Hepatocyte (in vitro differentiated cells): ENCODE measurements at regions not wholly inside any gene's neighbourhood (a gene's known extent, or its start where the extent isn't known, plus 50 kb on each side); places are given as distances from the start of the nearest gene placed in this dataset.

Experiments
- EZH2 ChIP-seq: fragments of 200-600 bp; sonication (generic); IDR thresholded peaks from 2 replicates; pipeline ENCODE4 v1.6.1; 2016; ENCODE audit warnings: antibody characterized with exemption, mild to moderate bottlenecking, borderline replicate concordance
- EZH2phosphoT487 ChIP-seq: fragments of 200-600 bp; sonication (generic); IDR thresholded peaks from one replicate; pipeline ENCODE4 v1.6.1; 2018; ENCODE audit warnings: antibody characterized with exemption, mild to moderate bottlenecking, low read depth, moderate library complexity; ENCODE audit not compliant: unreplicated experiment, severe bottlenecking
- TF ChIP-seq, protein P1 (sequence below): fragments of 200-600 bp; sonication (generic); IDR thresholded peaks from 2 replicates; pipeline ENCODE4 v1.5.1; 2016; ENCODE audit warnings: antibody characterized with exemption, mild to moderate bottlenecking; ENCODE audit not compliant: poor library complexity

DNA sequence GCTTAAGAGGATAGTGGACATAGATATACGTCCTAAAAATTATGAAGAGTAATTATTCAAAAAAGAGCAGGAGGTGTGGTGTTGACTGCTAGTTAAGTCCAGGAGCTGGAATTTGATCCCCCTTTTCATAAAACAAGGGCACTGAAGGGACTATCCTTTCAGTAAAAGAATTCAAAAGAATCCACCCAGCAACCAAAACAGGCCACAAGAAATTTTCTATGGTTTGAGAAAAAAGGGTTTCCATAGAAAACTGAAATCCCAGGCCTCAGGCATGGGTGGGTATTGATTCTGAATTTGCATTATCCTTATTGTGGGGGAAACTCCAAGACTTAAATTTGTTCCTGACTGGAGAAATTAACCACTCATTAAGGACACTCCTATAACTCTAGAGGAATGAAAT is 269.0 kb upstream of the MPDZ start:
- TF ChIP-seq, protein P1, sequence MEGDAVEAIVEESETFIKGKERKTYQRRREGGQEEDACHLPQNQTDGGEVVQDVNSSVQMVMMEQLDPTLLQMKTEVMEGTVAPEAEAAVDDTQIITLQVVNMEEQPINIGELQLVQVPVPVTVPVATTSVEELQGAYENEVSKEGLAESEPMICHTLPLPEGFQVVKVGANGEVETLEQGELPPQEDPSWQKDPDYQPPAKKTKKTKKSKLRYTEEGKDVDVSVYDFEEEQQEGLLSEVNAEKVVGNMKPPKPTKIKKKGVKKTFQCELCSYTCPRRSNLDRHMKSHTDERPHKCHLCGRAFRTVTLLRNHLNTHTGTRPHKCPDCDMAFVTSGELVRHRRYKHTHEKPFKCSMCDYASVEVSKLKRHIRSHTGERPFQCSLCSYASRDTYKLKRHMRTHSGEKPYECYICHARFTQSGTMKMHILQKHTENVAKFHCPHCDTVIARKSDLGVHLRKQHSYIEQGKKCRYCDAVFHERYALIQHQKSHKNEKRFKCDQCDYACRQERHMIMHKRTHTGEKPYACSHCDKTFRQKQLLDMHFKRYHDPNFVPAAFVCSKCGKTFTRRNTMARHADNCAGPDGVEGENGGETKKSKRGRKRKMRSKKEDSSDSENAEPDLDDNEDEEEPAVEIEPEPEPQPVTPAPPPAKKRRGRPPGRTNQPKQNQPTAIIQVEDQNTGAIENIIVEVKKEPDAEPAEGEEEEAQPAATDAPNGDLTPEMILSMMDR = no peak
- TF ChIP-seq EZH2 = no peak
- no peak for TF ChIP-seq EZH2phosphoT487
